GM19372 (cell line): ENCODE measurements at regions not wholly inside any gene's neighbourhood (a gene's known extent, or its start where the extent isn't known, plus 50 kb on each side); places are given as distances from the start of the nearest gene placed in this dataset.

ENCODE experiments used
- ATAC-seq: cut with Tn5 transposase; IDR thresholded peaks from one replicate; pipeline ENCODE4 v1.9.1; 2021; ENCODE audit warnings: mild to moderate bottlenecking, low read depth, moderate library complexity; ENCODE audit not compliant: unreplicated experiment

DNA sequence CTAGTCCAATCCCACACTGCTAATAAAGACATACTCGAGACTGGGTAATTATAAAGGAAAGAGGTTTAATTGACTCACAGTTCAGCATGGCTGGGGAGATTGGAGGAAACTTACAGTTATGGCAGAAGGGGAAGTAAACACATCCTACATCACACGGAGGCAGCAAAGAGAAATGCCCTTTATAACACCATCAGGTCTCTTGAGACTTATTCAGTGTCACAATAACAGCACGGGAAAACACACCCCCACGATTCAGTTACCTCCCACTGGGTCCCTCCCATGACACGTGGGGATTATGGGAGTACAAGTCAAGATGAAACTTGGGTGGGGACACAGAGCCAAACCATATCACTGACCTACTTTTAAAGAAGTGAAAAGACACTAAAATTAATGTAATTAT is 1130.4 kb upstream of the SLC10A2 start:
- no peak for ATAC-seq

DNA sequence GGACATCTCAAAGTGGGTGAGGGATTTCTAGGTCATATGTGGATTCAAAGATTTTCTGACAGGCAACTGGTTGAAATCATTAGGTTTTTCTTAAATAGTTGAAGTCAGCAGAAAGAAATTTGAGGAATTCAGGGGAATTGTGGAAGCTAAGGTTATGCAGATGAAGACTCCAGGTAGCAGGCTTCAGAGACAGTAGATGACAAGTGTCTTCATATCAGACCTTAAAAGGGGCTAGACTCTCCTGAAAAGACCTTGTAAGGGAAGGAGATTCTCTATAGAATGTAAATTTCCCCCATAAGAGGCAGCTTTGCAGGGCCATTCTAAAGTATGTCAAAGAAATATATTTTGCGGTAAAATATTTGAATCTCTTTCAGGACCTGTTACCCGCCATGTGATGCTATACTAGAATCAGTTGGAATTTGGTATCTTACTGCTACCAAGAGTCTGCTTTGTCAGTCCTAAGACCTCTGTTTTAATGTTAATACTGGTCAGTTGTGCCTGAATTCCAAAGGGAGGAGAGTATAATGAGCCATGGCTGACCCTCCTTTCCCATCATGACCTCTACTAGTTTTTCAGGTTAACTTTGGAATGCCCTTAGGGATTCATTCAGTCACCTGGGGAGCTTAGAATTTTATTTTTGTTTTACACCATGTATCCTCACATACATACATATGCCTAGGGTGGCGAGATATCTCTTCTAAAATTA is 1115.5 kb upstream of the SLC10A2 start:
- ATAC-seq: no peak

DNA sequence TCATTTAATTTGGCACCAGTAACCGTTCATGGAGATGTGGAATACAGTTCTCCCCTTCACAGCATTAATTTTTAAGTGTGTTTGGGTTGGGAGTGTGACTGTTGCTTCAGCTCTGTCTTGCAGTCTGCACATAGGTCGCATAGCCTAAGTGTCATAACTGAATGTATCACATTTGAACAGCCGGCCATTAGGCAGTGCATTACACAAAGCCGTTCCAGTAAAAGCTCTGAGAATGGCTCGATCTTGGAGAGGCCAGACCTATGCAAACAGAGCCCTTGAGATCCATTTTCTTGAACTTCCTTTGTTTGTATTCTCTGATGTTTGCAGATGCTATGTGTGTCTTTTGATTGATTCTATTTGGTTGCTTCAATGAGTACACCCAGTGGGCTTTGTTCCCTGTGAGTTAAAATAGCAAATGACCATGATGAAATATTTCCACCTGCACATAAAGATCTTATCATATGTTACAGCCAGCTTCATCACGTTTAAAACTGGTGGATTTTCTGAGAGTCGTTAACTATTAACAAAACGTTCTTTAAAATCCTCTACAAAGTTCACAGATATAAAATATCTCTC is 1104.9 kb upstream of the SLC10A2 start:
- no peak for ATAC-seq

DNA sequence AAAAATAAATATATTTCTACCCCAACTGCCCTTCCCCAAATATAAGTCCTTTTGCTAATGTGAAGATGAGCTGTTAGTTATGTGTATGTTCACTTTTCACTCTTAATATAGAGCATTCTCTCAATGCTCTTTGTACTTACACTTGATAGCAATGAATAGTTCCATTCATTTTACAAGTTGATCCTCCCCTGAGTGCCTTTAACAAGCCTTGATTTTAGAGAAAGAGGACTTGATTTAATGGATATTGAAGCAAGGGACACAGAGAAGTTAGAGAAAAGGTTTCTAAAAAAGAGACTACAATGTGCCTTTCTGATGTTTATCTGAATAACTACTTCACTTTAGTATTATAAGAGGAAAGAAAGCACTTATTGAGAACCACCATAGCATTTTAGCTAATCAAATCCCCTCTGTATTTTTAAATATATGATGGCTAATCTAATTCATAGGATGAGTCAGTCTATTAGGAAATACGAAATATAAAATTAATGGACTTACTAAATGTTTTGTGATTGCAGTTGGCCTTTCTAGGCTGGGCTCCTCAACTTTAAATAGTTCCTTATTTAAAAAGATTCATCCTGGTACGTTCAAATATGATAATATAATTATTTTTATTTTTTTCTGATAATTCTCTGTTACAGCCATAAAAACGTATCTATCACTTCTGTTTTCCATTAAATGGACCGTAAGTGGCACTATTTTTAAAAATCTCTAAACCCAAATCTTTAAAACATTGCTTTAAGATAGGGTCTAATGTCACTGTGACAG is 1097.8 kb upstream of the SLC10A2 start:
- no peak for ATAC-seq

DNA sequence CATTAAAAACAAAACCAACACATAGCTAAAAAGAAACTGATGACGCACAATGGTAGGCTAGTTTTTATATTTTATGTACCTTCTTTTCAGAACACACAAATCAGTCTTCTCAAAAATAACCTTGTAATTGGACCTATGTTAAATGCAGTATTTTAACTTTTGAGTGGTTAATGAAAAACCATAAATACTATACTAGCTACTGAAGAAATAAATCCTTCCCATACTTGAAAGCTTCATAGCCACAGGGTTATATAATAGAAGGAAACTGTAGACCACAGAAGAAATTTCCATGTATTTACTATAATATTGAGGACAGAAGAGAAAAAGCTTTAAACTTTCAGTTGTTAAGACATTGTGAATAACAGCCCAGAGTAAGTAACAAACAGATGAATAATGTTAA is 1094.3 kb upstream of the SLC10A2 start:
- no peak for ATAC-seq

DNA sequence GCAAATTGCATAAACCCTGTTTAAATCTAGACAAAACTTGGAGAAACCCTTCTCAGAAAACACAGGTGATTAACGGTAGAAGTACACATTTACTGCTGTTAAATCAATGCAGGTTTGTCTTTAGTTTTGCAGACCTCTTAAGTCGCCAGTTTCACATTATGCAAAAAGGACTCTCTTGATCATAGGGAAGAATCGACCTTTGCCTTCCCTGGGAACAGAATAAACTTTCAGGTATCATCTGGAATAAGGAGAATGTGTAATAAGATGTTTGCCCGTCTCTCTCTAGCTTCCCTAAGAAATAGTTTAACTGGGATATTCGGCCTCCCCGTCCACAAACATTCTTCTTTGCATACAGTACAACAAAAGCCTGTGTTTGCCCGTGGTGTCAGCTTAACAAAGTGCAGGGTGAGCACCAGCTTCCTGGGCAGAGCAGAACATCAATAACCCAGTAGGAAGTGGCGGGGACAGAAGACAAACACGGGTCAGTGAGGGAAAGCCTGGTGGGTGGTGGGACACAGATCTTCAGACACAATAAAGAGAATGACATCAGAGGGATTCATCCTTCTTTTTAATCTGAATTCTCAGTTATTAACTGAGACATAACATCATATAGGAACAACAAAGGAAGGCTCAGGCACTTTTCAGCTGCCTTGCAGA is 1077.7 kb upstream of the SLC10A2 start:
- no peak for ATAC-seq

DNA sequence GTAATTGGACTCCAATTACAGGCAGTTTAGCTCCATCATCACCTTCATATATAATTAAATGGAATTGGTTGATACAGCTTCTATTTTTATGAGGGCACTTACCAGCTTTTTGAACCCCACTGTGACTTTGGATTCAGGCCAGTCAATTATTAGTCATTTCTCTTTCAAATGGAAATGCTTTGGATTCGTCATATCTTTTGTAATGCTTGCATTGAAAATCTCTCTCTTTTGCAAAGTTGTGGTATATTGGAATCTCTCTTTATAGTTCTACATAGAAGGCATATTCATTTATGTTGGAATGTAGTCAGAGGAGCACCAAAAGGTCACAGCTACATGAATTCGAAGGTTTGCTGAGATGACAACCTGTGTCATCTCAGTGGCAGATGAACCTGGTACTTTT is 1074.3 kb upstream of the SLC10A2 start:
- no peak for ATAC-seq

DNA sequence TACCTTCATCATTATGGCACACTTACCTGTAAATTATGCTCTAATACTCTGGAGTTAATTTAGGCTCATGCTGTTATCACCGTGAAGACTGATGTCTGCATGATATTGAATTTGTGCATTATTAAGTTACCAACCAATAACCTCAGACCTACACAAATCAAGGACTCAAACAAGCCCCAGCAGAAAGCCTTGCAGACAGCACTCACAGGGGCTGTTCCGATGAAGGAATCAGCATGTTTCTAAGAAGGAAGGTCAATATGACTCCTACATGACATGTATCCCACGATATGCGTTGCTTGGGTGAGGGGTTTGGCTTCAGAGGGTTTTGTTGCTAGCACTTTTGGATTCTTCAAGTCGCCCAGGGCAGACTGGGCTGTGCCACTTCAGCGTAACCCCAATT is 1071.2 kb upstream of the SLC10A2 start:
- ATAC-seq: no peak

DNA sequence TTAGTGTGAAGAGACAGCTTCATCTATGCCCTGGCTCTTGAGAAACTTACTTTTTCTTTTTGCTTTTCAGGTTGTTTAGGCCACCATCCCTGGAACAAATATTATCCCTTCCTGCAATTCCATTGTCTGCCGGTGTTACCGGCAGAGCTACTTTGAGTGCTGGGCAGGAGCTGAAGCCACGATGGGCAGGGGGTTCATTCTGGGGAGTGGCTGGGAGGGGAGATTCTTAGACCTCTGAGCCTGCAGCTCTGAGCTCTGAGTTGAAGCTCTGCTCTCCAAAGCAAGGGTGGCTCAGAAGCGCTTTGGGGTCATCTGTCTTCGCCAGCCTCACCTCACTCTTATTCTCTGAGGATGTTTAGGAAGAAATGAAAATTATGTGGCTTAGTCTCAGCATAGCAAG is 1066.6 kb upstream of the SLC10A2 start:
- ATAC-seq: no peak

DNA sequence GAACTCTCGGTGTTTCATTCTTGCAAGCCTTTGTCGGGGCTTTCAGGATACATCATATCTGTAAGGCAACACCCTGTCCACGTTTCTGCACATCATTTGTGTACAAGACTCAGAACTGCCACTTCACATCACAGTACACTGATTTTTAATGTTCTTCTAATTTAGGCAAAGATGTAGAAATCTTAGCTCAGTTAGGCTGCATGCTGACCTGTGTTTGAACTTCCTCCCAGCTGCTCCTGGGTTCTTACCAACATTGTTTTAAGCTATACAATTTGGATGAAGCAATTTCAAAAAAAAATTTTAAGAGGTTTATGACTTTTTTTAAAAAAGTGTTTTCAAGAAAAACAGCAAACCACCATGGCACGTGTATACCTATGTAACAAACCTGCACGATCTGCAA is 1047.9 kb upstream of the SLC10A2 start:
- ATAC-seq: no peak

DNA sequence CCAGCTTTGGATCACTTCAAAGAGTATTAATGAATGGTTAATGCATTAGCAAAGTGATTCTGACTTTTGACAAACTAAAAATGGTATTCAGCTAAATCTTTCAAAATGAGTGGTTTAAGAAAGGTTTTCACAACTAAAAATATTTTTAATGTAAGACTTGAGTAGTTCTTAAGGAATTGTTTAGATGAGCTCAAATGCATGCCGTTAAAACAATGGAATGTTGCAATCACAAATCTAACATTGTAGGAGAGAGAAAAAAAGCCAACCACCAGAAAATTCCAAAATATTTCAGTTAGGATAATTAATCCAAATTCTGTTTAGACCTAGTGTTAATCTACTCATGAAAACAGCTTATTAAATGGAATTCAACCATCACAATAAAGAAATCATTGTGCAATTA is 1044.8 kb upstream of the SLC10A2 start:
- ATAC-seq: no peak

DNA sequence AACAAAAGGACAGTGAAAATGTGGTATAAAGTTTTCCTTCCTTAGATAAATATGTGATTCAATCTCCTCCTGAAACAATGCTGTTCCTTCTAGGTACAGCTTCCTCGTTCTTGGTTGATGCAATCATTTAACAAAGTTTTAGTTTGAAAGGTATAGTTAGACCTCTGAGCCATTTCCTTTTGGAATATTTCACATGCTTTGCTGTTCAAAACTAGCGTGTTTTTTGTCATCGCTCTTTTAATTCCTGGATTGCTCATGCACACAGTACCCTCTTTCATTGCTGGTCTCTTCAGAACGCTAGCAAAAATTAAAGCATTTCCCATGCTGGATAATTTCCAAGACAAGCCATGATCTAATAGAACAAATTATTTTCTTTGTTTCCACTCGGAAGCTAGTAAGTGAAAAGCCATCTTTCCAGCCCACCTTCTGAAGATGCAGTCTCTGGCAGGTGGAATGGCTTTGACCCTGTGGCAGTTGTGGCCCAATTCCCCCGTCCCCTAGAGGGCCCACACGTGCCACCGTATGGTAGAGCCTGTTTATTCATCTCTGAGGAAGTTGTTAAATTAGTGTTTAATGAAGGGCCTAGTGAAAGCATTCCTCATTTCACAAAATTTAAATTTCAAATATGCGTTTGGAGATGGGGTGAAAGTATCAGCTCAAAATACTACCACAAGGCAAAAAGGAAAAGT is 1040.6 kb upstream of the SLC10A2 start:
- no peak for ATAC-seq

DNA sequence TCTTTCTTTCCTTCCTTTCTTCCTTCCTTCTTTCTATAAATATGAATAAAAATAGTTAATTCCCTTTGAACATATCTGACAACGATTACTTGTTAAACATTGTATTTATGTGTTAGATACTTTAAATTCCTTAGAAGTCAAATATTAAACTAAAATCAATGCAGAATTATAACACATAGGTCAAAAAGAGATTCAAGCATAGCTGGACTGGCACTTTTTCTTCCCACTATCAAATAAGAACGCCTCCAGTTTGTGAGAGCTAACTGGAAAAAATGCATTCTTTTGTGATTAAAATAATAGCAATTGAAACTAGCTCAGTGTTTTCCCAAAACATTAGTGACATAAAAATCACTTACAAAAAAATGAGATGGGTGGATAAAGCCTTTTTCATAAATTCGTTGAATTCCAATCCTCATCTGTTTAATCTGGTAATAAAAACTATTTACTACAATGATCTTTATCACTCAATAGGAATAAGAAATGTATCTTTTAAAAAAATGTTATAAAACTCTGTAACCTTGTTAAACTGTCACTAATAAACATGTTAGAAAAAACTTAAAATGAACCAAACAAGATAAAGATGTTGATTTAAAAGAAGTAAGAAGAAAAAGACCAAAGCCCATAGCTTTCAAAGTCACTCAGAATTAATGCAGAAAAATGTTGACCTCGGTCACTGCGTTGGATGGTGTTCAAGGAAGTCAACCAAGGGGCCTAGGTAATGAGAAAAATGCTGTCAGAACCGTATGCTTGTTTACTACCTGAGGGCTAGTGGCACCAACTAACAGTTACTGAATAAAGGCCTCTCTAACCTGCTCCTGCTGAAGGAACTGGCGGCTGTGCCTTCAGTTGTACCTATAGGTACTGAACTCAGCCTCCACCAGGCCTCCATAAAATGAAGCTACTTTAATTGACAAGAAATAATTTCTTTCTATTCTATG is 1039.5 kb upstream of the SLC10A2 start:
- no peak for ATAC-seq

DNA sequence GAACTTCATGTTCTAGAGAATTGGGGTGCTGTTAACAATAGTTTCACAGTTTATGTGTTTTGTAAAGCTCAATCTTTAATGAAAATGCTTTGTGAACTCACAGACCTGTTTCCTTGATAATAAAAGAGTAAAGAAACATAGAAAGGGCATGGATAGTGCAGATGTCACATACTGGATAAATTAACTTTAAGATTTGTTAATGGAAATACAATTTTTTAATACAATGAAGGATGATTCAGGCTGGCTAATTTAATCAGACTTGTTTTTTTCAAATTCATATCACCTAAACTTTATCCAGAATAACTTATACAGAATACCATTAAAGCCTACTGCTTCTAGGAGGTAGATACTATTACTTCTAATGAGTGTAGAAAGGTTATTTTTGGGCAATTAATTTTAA is 1033.5 kb upstream of the SLC10A2 start:
- no peak for ATAC-seq

DNA sequence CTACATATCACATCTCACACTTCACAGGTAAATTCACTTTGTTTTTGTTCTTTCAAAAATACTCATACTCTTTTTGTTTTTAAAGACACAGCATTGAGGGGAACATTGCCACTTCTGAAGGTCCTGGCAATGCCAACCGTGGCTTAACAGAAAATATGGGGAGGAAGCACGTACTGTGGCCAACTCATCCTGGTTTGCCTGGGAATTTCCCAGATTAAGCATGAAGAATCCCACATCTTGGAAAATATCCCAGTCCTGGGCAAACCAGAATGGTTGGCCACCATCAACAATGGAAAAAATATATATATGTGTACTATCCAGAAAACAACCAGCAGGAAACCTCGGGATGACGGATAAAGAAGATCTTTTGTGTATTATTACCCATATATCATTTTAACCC is 1032.2 kb upstream of the SLC10A2 start:
- no peak for ATAC-seq

DNA sequence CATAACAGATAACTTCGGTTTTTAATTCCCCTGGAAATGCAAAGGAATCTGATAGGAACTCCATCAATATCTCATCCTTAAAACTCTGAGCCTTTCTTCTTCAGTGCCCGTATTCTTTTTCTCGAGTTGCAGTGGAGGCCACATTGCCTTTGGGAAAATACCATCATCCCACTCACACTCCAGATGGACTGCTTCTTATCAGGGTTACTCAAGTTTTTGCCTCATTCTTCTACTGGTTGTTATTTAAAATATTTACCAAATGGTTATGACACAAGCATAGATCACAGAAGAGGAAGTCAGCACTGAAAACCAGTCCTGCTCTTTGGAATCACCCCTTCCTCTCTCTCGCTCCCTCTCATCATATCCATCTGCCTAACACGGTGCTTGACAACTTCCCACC is 1020.5 kb upstream of the SLC10A2 start:
- no peak for ATAC-seq

DNA sequence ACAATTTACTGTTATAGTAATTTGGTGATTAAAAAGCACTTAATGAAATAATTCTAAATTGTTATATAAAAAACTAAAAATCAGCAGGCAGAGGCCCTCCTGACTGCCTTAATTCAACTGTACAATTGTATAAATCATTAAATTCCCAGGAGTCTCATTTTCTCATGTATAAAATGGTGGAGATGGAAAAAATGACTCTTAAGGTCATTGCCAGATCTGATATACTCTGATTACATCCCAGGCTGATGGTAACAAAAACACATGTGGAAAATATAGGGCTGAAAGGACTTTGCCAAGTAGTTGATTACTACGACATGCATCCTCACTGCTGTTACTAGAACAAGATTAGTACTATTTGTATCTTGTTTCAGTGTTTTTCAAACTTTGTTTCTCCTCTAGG is 1020.0 kb upstream of the SLC10A2 start:
- no peak for ATAC-seq

DNA sequence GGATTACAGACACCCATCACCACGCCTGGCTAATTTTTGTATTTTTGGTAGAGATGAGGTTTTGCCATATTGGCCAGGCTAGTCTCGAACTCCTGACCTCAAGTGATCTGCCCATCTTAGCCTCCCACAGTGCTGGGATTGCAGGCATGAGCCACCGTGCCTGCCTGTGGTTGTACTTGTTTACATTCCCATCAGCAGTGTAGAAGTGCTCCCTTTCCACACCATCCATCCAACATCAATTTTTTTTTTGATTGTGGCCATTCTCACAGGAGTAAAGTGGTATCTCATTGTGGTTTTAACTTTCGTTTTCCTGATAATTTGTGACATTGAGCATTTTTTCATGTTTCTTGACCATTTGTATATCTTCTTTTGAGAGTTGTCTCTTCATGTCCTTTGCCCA is 1019.4 kb upstream of the SLC10A2 start:
- no peak for ATAC-seq

DNA sequence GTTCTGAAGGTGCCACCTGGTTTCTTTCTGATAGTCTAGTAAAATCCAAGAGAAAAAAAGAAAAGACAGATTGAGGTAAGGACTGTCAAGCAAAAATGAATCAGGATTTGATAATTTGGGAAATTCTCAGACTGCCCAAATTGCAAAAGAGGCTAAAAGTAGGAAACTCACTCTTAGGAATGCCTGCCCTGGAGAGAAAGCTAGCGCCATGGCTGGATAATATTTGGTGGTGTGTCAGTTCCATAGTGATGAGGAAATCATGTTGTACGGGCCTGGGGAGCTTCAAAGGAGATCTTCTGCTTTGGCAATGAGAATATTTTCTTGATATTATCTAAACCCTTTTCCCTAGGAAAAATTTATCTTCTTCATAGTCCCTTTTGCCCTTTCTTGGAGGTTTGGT is 1008.1 kb upstream of the SLC10A2 start:
- no peak for ATAC-seq

DNA sequence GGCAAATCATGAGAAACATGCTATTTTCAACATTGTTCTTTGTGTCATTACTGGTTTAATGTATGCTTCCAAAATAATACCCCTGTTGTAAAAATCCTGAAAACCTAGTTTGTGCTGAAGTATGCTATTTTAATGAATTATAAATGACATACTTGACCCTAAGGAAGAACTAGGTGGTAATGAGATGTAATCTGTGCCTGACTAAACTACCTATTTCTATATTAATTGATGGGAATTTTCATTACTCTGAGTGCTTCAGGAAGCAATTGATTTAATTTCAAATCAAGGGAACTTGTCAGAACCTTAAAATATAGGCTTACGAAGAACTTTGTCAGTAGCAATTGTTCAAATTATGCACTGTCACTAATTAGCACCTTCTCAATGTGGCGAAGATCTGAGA is 1005.6 kb upstream of the SLC10A2 start:
- no peak for ATAC-seq
